GM10248 (cell line): ENCODE measurements at regions not wholly inside any gene's neighbourhood (a gene's known extent, or its start where the extent isn't known, plus 50 kb on each side); places are given as distances from the start of the nearest gene placed in this dataset.

Experiments used
- CTCF ChIA-PET: fragments of 300-600 bp; sonication (Branson Sonifier 250); formaldehyde crosslinking; extraction: SDS; loops from one replicate; lab custom pipeline; 2021; ENCODE audit warnings: antibody characterized with exemption; lab: Yijun Ruan, JAX
- POLR2A ChIA-PET: fragments of 350-650 bp; sonication (Branson Sonifier 250); formaldehyde crosslinking; extraction: SDS; loops from one replicate; lab custom pipeline; 2020; ENCODE audit warnings: antibody characterized with exemption; lab: Yijun Ruan, JAX
- DNase-seq: peaks from one replicate; pipeline ENCODE4 v3.0.0; 2012; ENCODE audit errors: extremely low spot score
- TF ChIP-seq, protein P1 (sequence below): IDR thresholded peaks from 2 replicates; pipeline ENCODE4 v1.5.1; 2012; ENCODE audit warnings: mild to moderate bottlenecking, low read depth; ENCODE audit errors: extremely low read depth, missing control alignments, control extremely low read depth

DNA sequence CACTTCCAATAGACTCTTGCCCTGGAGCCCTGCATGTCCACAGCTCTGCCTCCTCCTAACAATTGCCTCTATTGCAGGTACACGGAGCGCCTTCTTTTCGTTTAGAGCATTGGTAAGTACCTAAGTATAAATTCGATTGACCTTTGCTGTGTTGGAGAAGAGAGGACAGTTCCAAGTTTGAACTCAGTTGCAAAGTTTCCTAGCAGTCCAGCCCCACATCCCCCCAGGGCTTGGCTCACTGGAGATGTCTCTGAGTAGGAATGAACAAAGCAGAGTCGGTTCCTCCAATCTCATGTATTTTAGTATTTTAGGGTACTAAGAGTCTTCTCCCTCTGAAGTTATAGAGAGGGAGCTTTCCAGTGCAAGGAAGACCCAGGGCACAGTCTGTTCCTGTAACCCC lies 238.9 kb upstream of the AJAP1 start:
- no peak for DNase-seq
- ChIA-PET CTCF (no interaction called here), POLR2A (no interaction called here)
- TF ChIP-seq, protein P1, sequence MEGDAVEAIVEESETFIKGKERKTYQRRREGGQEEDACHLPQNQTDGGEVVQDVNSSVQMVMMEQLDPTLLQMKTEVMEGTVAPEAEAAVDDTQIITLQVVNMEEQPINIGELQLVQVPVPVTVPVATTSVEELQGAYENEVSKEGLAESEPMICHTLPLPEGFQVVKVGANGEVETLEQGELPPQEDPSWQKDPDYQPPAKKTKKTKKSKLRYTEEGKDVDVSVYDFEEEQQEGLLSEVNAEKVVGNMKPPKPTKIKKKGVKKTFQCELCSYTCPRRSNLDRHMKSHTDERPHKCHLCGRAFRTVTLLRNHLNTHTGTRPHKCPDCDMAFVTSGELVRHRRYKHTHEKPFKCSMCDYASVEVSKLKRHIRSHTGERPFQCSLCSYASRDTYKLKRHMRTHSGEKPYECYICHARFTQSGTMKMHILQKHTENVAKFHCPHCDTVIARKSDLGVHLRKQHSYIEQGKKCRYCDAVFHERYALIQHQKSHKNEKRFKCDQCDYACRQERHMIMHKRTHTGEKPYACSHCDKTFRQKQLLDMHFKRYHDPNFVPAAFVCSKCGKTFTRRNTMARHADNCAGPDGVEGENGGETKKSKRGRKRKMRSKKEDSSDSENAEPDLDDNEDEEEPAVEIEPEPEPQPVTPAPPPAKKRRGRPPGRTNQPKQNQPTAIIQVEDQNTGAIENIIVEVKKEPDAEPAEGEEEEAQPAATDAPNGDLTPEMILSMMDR, result no peak

DNA sequence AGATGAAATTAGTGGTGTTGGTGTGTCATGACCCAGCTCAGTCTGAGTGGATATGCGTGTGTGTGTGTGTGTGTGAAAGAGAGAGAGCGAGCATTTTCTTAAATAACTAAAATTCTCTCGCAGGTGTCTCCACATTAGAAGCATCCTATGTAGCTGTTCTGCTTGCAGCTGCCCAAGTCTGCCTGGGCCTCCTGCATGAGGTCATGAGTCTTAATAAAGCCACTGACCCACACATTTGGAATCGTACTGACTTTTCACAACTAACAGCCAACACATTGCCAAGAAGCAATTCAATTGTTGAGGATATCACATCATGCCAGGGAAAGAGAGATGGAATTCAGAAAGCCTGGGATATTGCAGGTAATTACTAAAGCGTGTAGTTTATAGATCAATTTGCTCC lies 238.2 kb upstream of the AJAP1 start:
- DNase-seq, result no peak
- ChIA-PET POLR2A (no interaction called here), CTCF (no interaction called here)
- TF ChIP-seq, protein P1, result no peak

DNA sequence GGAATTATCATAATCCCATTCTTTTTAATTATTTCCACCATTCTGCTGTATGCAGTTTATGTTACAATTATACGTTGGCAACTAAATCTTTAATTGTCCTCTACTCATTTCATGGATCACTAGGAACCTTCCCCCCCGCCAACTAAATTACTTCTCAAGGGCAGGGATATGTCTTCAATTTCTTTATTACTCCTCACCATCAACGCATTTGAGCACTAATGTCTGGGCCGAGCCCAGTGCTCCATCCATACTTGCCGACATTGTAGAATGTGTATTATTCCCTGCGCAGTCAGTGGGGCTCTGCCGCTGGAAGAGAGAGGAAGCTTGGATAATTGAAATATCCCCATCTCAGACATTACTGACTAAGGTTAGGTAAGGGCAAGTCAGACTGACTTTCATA lies 236.4 kb upstream of the AJAP1 start:
- ChIA-PET CTCF (no interaction called here), POLR2A (no interaction called here)
- DNase-seq, result no peak
- TF ChIP-seq, protein P1, result no peak

DNA sequence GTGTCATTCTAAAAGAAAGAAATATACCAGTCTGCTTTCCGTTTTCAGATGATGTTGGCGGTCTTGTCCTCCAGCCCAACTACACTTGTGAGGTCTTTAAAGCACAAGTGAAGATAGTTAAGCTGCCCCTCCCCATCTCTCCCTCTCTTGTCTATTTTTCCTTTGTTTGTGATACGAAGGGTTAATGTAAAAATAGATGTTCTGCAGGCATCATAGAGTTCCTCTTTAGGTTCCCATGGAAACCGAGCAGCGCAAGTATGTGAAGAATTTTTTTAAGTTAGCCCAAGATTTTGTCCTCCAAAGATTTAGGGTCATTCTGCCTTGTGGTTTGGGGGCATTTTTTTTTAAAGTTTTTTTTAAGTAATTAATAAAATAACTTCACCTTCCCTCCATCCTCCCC lies 232.4 kb upstream of the AJAP1 start:
- ChIA-PET CTCF (no interaction called here), POLR2A (no interaction called here)
- TF ChIP-seq, protein P1, result no peak
- no peak for DNase-seq

DNA sequence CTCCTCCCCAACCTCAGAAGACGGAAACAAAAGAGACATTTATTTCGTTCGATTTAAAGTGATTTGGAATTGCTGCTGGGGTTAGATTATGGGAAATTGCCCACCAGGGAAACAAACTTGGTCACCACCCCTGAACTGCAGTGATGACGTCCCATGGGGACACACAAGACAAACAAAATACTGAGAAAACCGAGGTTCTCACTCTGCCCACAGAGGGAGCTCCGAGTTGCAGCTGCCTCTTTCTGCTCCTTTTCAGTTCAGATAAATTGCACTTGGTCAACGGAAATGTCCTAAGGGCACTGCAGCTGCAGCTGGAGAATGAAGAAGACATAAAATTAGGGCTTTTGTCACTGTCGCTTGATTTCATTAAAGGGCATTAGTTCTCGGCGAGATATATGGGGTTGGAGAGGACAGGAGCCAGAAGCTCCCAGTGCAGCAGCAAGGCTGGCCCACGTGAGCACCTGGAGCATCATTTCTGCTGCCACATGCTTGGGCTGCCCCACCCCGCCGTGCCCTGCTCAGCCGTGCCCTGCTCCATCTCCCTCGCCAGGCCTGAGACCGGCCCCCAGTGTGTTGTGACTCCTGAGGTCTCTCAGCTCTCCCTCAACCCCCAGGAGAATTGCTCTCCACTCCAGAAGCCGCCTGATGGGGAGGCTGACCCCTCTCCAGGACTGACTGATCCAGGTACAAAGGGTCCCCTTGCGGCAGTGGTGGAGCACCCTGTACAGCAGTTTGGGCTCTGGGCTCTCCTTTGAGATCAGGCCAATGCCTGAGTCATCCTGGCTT lies 231.7 kb upstream of the AJAP1 start:
- TF ChIP-seq, protein P1, result no peak
- DNase-seq, result no peak
- ChIA-PET CTCF (no interaction called here), POLR2A (no interaction called here)

DNA sequence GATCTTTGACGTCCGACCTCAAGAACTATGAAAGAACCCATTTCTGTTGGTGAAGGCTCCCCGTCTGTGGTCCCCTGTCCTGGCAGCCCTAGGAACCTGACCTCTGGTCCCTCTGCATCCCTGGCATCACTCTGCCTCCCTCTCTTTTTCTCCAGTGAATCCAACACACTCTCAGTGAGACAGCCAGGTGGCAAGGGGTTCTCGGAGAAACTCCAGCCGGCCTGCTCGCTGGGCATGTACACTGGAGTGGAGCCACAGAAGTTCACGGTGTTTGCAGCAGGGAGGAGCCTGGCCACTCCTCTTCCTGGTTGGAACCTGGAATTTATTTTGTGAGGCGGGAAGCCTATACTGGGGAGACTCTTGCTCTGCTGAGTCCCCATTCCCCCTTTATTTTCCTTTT lies 230.2 kb upstream of the AJAP1 start:
- ChIA-PET POLR2A (no interaction called here), CTCF (no interaction called here)
- TF ChIP-seq, protein P1, result no peak
- no peak for DNase-seq
